Mucosa of descending colon (tissue), 3 donors: ENCODE measurements at regions not wholly inside any gene's neighbourhood (a gene's known extent, or its start where the extent isn't known, plus 50 kb on each side); places are given as distances from the start of the nearest gene placed in this dataset.

Source experiments
- ATAC-seq: fragments of 200-7000 bp; cut with Tn5 transposase; one replicate; pipeline ENCODE4 v1.9.1; 2020; ENCODE audit warnings: mild to moderate bottlenecking, moderate library complexity
- DNase-seq, 3 donors: peaks; one replicate each; pipeline ENCODE4 v3.0.0-alpha.2; 2020
- H3K36me3 ChIP-seq: fragments of 200-600 bp; one replicate; pipeline ENCODE4 v1.8.0; 2021; ENCODE audit warnings: low read depth, mild to moderate bottlenecking
- H3K4me1 ChIP-seq: fragments of 200-600 bp; one replicate; pipeline ENCODE4 v1.8.0; 2021; ENCODE audit warnings: low read depth, mild to moderate bottlenecking
- H3K4me3 ChIP-seq: fragments of 200-600 bp; one replicate; pipeline ENCODE4 v1.8.0; 2021; ENCODE audit warnings: mild to moderate bottlenecking
- H3K9me3 ChIP-seq: fragments of 200-600 bp; one replicate; pipeline ENCODE4 v1.8.0; 2021; ENCODE audit warnings: mild to moderate bottlenecking
- intact Hi-C, 2 donors: fragments of 100-400 bp; cut with DNase I in 1 of 2; cut with micrococcal nuclease in 1 of 2; formaldehyde crosslinking; loops; one replicate each; pipeline versions ENCODE4 v1.11.0 to v1.11.1; 2022; cut with DNase I, micrococcal nuclease
- TF ChIP-seq, protein P1 (sequence below): fragments of 200-600 bp; IDR thresholded peaks from one replicate; pipeline ENCODE4 v1.8.0; 2022; ENCODE audit warnings: antibody characterized with exemption, mild to moderate bottlenecking
- donor health status: DM: no; HTN: no; CAD: no; lungs with moderate emphysema.
- donor health status: DM: no; HTN: no; CAD: no.
- donor health status: DM: no; HTN: yes; CAD: no.

DNA sequence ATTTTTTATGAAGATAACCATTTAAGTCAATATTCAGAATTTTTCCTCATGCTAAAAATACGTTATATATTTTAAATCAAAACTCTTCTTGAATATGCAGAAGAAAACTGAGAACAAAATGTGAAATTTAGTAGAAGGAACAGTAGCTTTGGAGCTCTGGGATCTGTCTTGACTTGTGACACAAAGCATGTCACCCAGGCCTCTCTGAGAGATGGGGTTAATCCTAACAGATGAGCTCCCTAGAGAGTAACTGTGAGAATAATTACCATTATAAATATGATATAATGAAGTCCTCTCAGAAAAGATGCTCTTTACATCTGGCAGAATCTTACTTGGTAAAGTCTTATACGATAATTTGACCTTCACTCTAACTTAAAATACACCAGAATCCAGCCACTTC, 272.0 kb downstream of the PTPRC start:
- no peak for ATAC-seq
- Histone ChIP-seq H3K4me1 (no peaks in the 10 kb centered on the region), H3K9me3 (no peaks in the 10 kb centered on the region), H3K4me3 (no peak overlapping the region), H3K36me3 (no peaks in the 10 kb centered on the region)
- TF ChIP-seq, protein P1, sequence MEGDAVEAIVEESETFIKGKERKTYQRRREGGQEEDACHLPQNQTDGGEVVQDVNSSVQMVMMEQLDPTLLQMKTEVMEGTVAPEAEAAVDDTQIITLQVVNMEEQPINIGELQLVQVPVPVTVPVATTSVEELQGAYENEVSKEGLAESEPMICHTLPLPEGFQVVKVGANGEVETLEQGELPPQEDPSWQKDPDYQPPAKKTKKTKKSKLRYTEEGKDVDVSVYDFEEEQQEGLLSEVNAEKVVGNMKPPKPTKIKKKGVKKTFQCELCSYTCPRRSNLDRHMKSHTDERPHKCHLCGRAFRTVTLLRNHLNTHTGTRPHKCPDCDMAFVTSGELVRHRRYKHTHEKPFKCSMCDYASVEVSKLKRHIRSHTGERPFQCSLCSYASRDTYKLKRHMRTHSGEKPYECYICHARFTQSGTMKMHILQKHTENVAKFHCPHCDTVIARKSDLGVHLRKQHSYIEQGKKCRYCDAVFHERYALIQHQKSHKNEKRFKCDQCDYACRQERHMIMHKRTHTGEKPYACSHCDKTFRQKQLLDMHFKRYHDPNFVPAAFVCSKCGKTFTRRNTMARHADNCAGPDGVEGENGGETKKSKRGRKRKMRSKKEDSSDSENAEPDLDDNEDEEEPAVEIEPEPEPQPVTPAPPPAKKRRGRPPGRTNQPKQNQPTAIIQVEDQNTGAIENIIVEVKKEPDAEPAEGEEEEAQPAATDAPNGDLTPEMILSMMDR = no peak
- intact Hi-C loops = no loop called here
- DNase-seq = no peak

GRCh38 chr1:198912046-198912445, 273.2 kb downstream of the PTPRC start:
- DNase-seq = no peak
- no peaks in the 10 kb centered on the region for H3K36me3 ChIP-seq
- TF ChIP-seq, protein P1 = no peak
- no peaks in the 10 kb centered on the region for H3K4me1 ChIP-seq
- H3K4me3 ChIP-seq = no peak overlapping the region
- no peaks in the 10 kb centered on the region for H3K9me3 ChIP-seq
- intact Hi-C loops = no loop called here
- no peak for ATAC-seq

DNA sequence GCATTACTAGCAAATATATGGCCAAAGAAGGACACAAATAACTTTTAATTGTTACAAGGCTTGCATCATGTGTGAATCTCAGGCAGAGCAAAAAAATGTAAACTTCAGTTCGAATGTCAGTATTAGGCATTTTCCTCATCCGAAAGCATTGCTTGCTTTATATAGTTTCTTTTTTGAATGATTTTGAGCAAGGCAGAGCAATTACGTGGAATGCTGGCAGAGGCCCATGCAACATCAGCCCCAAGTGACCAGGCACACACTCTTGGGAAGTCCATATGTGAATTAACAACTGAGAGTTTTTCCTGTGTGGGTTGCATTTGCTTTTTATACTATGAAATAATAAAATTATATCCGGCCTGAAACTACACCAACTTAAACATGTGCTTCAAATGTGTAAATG, 274.8 kb downstream of the PTPRC start:
- ATAC-seq (no peak), DNase-seq (no peak)
- Histone ChIP-seq H3K4me3 (no peak overlapping the region), H3K36me3 (no peaks in the 10 kb centered on the region), H3K4me1 (no peaks in the 10 kb centered on the region), H3K9me3 (no peaks in the 10 kb centered on the region)
- intact Hi-C loops = no loop called here
- TF ChIP-seq, protein P1 = no peak

DNA sequence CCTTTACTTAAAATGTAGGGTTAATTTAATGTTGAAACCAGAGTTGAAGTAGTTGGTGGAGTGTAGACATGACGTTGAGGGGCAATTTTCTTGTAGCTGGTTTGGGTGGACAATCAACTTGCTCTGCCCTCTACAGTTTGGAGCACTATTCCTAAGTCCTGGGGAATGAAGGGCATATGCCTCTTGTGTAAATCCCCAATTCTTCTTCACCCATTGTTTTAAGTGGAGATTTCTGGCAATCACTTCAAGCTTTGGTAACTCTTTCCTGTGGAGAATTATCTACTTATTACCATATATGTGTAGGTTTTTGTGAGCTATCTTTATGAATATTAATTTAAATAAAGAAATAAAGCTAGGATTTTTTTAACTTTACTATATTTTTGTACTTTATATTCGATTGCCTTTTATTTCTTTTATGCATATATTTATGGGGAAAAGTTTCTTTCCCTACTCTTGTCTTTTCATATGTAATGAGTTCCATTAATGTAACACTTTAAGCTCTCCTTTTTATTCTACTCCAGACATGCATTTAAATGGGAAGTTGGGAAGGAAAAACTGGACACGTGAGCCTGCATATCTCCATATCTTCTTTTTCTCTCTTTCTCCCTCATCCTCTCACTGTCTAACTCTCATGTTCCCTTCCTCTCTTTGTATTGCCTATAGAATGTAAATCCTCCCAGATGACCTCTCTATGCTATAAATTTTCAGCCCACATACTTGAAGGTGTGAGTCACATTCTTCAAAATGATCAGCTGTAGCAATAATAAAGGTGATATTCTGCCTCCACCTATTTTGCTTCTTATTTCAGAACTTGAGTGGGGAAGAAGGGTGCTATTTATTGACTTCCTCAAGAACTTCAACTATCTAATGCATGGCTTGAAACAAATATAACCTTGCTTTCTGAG, 276.7 kb downstream of the PTPRC start:
- intact Hi-C loops = no loop called here
- no peak for ATAC-seq
- Histone ChIP-seq H3K9me3 (no peaks in the 10 kb centered on the region), H3K4me1 (no peaks in the 10 kb centered on the region), H3K4me3 (no peak overlapping the region), H3K36me3 (no peaks in the 10 kb centered on the region)
- TF ChIP-seq, protein P1 = no peak
- no peak for DNase-seq

- DNase-seq (no peak), ATAC-seq (no peak)
- intact Hi-C loops = no loop called here
- TF ChIP-seq, protein P1 = no peak
- Histone ChIP-seq H3K36me3 (no peaks in the 10 kb centered on the region), H3K9me3 (no peaks in the 10 kb centered on the region), H3K4me1 (no peaks in the 10 kb centered on the region), H3K4me3 (no peak overlapping the region)
These were observed 278.4 kb downstream of the PTPRC start for GRCh38 chr1:198917226-198917625.
